Pancreas (tissue), 10 donors: ENCODE measurements at regions not wholly inside any gene's neighbourhood (a gene's known extent, or its start where the extent isn't known, plus 50 kb on each side); places are given as distances from the start of the nearest gene placed in this dataset.

Experiments used
- ATAC-seq, 4 donors: fragments of 200-7000 bp; cut with Tn5 transposase; one replicate each; pipeline versions ENCODE4 v1.8.0 to v1.9.1; 2020; ENCODE audit warnings: mild to moderate bottlenecking in 4 of 4, moderate library complexity in 4 of 4
- DNase-seq, 6 donors: peaks; one replicate each; pipeline ENCODE4 v3.0.0-alpha.2; 2020
- FAIRE-seq: peaks from 2 replicates; lab custom pipeline; 2012; peaks lifted over from hg19 to GRCh38; lab: Jason Lieb, UNC
- H3K27ac ChIP-seq, 4 donors: fragments of 200-600 bp; sonication (generic); 1 replicate in 3 of 4; 2 replicates in 1 of 4; pipeline versions ENCODE4 v1.5.0 to v1.8.0; 2020
- H3K27me3 ChIP-seq, 4 donors: fragments of 200-600 bp; one replicate each; pipeline ENCODE4 v1.8.0; 2021
- H3K36me3 ChIP-seq, 3 donors: fragments of 200-600 bp; sonication (generic) in 1 of 3; one replicate each; pipeline versions ENCODE4 v1.5.0 to v1.8.0; 2020 to 2021
- H3K4me1 ChIP-seq, 3 donors: fragments of 200-600 bp; one replicate each; pipeline ENCODE4 v1.8.0; 2021
- H3K4me3 ChIP-seq, 4 donors: fragments of 200-600 bp; sonication (generic) in 2 of 4; one replicate each; pipeline versions ENCODE4 v1.5.0 to v1.8.0; 2020 to 2021
- H3K9me3 ChIP-seq, 4 donors: fragments of 200-600 bp; one replicate each; pipeline ENCODE4 v1.8.0; 2021
- WGBS, 2 donors: extraction: QIAGEN DNeasy Blood & Tissue Kit; methylation state at CpG; one replicate each; pipeline ENCODE4 v1.1.7; 2013; 5-methylcytosine and 5-hydroxymethylcytosine counted together
- intact Hi-C, 3 donors: fragments of 100-400 bp; cut with DNase I; formaldehyde crosslinking; loops; one replicate each; pipeline versions ENCODE4 v1.11.1 to v1.14.2; 2022
- TF ChIP-seq, protein P1 (sequence below), 4 donors: fragments of 200-600 bp; sonication (generic) in 3 of 4; IDR thresholded peaks; one replicate each; pipeline versions ENCODE4 v1.5.0 to v1.8.0; 2021; ENCODE audit warnings: antibody characterized with exemption in 4 of 4
- donor health status: healthy with polysubstance abuse.
- donor health status: DM: no; HTN: no; CAD: no; lungs with moderate emphysema.
- donor health status: DM: no; HTN: no; CAD: no.
- donor health status: control.
- donor health status: control.
- donor health status: Bipolar disorder and iron deficiency.
- donor health status: DM: yes; HTN: yes; CAD: no.
- donor health status: DM: no; HTN: no; CAD: no.
- donor health status: DM: no; HTN: no; CAD: no.
- donor health status: DM: yes; HTN: yes; CAD: no.

DNA sequence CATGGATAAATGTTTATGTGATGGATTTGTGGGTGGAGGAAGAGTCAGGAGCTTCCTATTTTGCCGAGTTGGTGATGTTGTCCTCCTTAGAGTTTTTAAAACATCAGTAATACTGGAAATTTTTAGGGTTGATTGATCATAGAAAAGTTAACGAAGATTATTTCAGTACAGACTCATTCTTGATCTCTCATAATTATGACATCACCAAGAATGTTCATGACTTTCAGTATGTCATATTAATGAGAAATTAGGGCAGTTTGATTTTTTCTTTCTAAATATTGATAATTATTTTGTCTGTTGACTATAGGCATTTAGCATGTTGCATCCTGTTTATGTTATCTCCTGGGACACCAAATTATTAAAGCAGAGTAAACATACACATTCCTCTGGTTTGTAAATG, 512.2 kb downstream of the CD109 start:
- Histone ChIP-seq H3K36me3 (no peaks in the 10 kb centered on the region), H3K4me1 (no peaks in the 10 kb centered on the region), H3K27ac (no peak overlapping the region), H3K9me3 (no peaks in the 10 kb centered on the region), H3K27me3 (no peaks in the 10 kb centered on the region), H3K4me3 (no peak overlapping the region)
- DNase-seq (no peak), ATAC-seq (no peak), FAIRE-seq (no peak)
- WGBS, 2 donors = 49 to 62% methylated on average over 2 of the region's 2 CpGs
- intact Hi-C loops = no loop called here
- TF ChIP-seq, protein P1, sequence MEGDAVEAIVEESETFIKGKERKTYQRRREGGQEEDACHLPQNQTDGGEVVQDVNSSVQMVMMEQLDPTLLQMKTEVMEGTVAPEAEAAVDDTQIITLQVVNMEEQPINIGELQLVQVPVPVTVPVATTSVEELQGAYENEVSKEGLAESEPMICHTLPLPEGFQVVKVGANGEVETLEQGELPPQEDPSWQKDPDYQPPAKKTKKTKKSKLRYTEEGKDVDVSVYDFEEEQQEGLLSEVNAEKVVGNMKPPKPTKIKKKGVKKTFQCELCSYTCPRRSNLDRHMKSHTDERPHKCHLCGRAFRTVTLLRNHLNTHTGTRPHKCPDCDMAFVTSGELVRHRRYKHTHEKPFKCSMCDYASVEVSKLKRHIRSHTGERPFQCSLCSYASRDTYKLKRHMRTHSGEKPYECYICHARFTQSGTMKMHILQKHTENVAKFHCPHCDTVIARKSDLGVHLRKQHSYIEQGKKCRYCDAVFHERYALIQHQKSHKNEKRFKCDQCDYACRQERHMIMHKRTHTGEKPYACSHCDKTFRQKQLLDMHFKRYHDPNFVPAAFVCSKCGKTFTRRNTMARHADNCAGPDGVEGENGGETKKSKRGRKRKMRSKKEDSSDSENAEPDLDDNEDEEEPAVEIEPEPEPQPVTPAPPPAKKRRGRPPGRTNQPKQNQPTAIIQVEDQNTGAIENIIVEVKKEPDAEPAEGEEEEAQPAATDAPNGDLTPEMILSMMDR (IDR thresholded peaks at IDR 0.05) = no peak

DNA sequence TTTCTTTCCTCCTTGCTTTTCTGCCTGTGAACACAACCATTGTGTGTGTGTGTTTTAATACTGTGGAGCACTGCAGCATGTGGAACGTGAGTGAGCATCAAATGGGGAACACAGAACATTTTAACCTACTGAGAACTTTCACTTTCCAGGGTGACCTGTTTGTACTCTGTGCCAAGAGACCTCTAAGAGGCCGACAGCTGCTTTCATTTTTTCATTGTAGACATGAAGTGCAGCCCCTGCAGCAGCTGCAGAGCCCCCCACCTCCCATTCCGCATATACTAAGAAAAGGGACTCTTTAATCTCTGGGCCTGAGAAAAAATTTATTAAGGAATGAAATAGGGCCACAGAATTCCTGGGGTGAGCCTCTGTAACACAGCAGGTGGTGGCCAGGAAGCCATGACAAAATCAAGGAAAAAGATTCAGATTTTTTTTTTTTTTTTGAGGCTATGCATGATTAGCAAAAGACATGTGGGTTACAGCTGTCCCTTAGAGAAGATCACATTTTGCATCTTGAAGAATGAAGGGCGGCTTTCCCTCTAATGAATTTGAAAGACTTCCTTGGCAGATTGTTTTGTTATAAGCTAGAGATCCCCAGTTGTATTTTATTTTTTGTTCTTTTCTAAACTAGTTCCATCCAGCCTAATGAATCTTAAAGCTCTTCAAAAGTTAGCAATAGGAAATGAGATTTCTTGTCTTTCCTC, 503.4 kb downstream of the CD109 start:
- no peaks in the 10 kb centered on the region for H3K27me3 ChIP-seq
- H3K27ac ChIP-seq = no peak overlapping the region
- H3K4me1 ChIP-seq = no peaks in the 10 kb centered on the region
- DNase-seq (no peak), FAIRE-seq (no peak), ATAC-seq (no peak)
- H3K4me3 ChIP-seq = no peak overlapping the region
- TF ChIP-seq, protein P1 (IDR thresholded peaks at IDR 0.05) = no peak
- intact Hi-C loops = no loop called here
- no peaks in the 10 kb centered on the region for H3K36me3 ChIP-seq
- WGBS, 2 donors = 53 to 67% methylated on average over 4 of the region's 4 CpGs
- no peaks in the 10 kb centered on the region for H3K9me3 ChIP-seq

DNA sequence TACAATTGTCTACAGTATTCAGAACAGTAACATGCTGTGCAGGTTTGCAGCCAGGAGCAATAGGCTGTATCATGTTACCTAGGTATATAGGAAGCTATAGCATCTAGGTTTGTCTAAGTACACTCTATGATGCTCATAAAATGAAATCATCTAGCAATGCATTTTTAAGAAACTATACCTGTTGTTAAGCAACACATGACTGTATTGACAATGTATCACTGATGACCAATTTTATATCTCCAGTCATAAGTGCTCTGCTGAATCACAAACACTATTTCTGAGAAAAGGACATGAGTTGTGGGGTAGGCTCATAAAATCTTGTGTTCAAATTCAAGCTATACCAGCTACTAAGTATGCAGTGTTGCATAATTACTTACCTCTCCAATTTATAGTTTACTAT, 501.3 kb downstream of the CD109 start:
- H3K36me3 ChIP-seq = no peaks in the 10 kb centered on the region
- FAIRE-seq (no peak), ATAC-seq (no peak), DNase-seq (no peak)
- no peak overlapping the region for H3K4me3 ChIP-seq
- TF ChIP-seq, protein P1 (IDR thresholded peaks at IDR 0.05) = no peak
- H3K27ac ChIP-seq = no peak overlapping the region
- intact Hi-C loops = no loop called here
- no peaks in the 10 kb centered on the region for H3K27me3 ChIP-seq
- no peaks in the 10 kb centered on the region for H3K9me3 ChIP-seq
- no peaks in the 10 kb centered on the region for H3K4me1 ChIP-seq

DNA sequence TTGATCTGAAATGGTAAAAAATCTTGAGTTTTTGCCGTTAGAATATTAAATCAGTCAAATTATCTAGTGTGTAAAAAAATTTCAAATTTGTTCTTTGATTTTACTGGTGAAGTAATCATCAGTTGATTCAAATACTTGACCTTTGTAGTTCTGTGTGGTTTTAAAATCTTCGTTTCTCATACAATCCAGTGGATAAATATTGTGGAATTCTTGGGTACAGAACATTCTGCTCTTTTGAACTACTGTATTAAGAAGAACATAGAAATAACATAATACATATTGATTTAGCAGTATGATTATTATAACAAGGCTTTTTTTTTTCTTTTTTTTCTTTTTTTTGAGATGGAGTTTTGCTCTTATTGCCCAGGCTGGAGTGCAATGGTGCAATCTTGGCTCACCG, 491.8 kb downstream of the CD109 start:
- no peak for DNase-seq
- ATAC-seq = no peak
- TF ChIP-seq, protein P1 (IDR thresholded peaks at IDR 0.05) = no peak
- no peak for FAIRE-seq
- no peak overlapping the region for H3K27ac ChIP-seq
- 76 to 84% methylated on average over 3 of the region's 3 CpGs for WGBS, 2 donors
- intact Hi-C loops = no loop called here
- no peaks in the 10 kb centered on the region for H3K4me1 ChIP-seq
- no peaks in the 10 kb centered on the region for H3K36me3 ChIP-seq
- no peak overlapping the region for H3K4me3 ChIP-seq
- H3K27me3 ChIP-seq = no peaks in the 10 kb centered on the region
- no peaks in the 10 kb centered on the region for H3K9me3 ChIP-seq

DNA sequence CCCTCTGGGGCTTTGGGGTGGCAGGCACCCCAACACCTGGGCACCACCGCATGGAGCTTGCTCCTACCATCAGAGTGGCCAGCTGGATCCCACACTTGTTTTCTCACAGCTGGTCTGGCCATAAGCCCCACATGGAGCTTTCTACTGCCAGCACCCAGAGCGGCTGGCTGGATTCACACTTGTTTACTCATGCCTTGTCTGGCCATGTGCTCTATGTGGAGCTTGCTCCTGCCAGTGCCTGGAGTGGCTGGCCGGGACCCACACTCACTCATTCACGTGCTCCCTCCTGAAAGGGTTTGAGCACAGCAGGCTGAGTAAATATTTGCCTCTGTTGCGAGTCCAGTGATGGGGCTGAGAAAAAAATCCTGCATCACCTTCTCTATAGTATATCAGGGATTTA, 487.0 kb downstream of the CD109 start:
- H3K27ac ChIP-seq = no peak overlapping the region
- H3K27me3 ChIP-seq = no peaks in the 10 kb centered on the region
- H3K36me3 ChIP-seq = no peaks in the 10 kb centered on the region
- H3K4me1 ChIP-seq = no peaks in the 10 kb centered on the region
- peak in 5 of 6 donors; percentile 16 to 54 (median 40) for DNase-seq
- WGBS, 2 donors = 20 to 27% methylated on average over 5 of the region's 5 CpGs
- no peak for FAIRE-seq
- no peak overlapping the region for H3K4me3 ChIP-seq
- intact Hi-C loops = no loop called here
- H3K9me3 ChIP-seq = no peaks in the 10 kb centered on the region
- peak; percentile 73 to 78 (median 76) for ATAC-seq
- TF ChIP-seq, protein P1 (IDR thresholded peaks at IDR 0.05) = no peak
